ENCODE measurements at regions not wholly inside any gene's neighbourhood (a gene's known extent, or its start where the extent isn't known, plus 50 kb on each side); places are given as distances from the start of the nearest gene placed in this dataset.

- CTCF ChIA-PET, result interaction anchor here (0.6 to 2.1 kb wide), 4 partner anchors 159 to 457 kb away, joined by 3 to 9 read pairs (median 4); no protein-coding TSS in a partner anchor
- no peak overlapping the region for H3K4me3 Mint-ChIP-seq (ENCODE audit: unreplicated experiment)
- H3K27ac Mint-ChIP-seq (ENCODE audit: low read depth, unreplicated experiment), result no peak overlapping the region
- H3K27me3 Mint-ChIP-seq (ENCODE audit: insufficient read depth, unreplicated experiment), result no peaks in the 10 kb centered on the region
- POLR2A ChIA-PET, result interaction anchor here (0.8 kb wide), 1 partner anchor 14 kb away, joined by 3 read pairs; no protein-coding TSS in a partner anchor
- no peak for DNase-seq (ENCODE audit: unreplicated experiment)
- H3K9me3 Mint-ChIP-seq (ENCODE audit: unreplicated experiment), result no peaks in the 10 kb centered on the region
- H3K36me3 Mint-ChIP-seq (ENCODE audit: insufficient read depth, unreplicated experiment), result no peaks in the 10 kb centered on the region
- intact Hi-C loops (cut with micrococcal nuclease), result no loop called here
- no TSS peak for BruUV-seq (replicated peaks)
- no peak for TF ChIP-seq CTCF (IDR thresholded peaks at IDR 0.05; ENCODE audit: unreplicated experiment)
- no peaks in the 10 kb centered on the region for H3K4me1 Mint-ChIP-seq (ENCODE audit: insufficient read depth, unreplicated experiment)
These were observed 251.7 kb upstream of the WWC1 start for GRCh38 chr5:168039566-168040248.

GRCh38 chr5:168041583-168041982 lies 249.9 kb upstream of the WWC1 start:
- Mint-ChIP-seq H3K4me1 (ENCODE audit: insufficient read depth, unreplicated experiment) (no peaks in the 10 kb centered on the region), H3K9me3 (ENCODE audit: unreplicated experiment) (no peaks in the 10 kb centered on the region), H3K4me3 (ENCODE audit: unreplicated experiment) (no peak overlapping the region), H3K36me3 (ENCODE audit: insufficient read depth, unreplicated experiment) (no peaks in the 10 kb centered on the region), H3K27me3 (ENCODE audit: insufficient read depth, unreplicated experiment) (no peaks in the 10 kb centered on the region), H3K27ac (ENCODE audit: low read depth, unreplicated experiment) (no peak overlapping the region)
- TF ChIP-seq CTCF (IDR thresholded peaks at IDR 0.05; ENCODE audit: unreplicated experiment), result no peak
- ChIA-PET CTCF (interaction anchor here (1.8 kb wide), 1 partner anchor 459 kb away, joined by 10 read pairs; no protein-coding TSS in a partner anchor), POLR2A (no interaction called here)
- BruUV-seq (replicated peaks), result no TSS peak
- no peak for DNase-seq (ENCODE audit: unreplicated experiment)
- intact Hi-C loops (cut with micrococcal nuclease), result no loop called here

GRCh38 chr5:168042284-168043068 lies 249.0 kb upstream of the WWC1 start:
- Mint-ChIP-seq H3K27ac (ENCODE audit: low read depth, unreplicated experiment) (no peak overlapping the region), H3K36me3 (ENCODE audit: insufficient read depth, unreplicated experiment) (no peaks in the 10 kb centered on the region), H3K4me1 (ENCODE audit: insufficient read depth, unreplicated experiment) (peaks cover 5% of the 10 kb centered on the region), H3K9me3 (ENCODE audit: unreplicated experiment) (no peaks in the 10 kb centered on the region), H3K27me3 (ENCODE audit: insufficient read depth, unreplicated experiment) (no peaks in the 10 kb centered on the region), H3K4me3 (ENCODE audit: unreplicated experiment) (no peak overlapping the region)
- no TSS peak for BruUV-seq (replicated peaks)
- ChIA-PET POLR2A (no interaction called here), CTCF (interaction anchor here (0.5 to 1.8 kb wide), 3 partner anchors 15 to 891 kb away, joined by 3 to 10 read pairs (median 3); no protein-coding TSS in a partner anchor)
- no peak for TF ChIP-seq CTCF (IDR thresholded peaks at IDR 0.05; ENCODE audit: unreplicated experiment)
- no peak for DNase-seq (ENCODE audit: unreplicated experiment)
- intact Hi-C loops (cut with micrococcal nuclease), result no loop called here

- intact Hi-C loops (cut with micrococcal nuclease), result loop anchor here (2.0 kb wide), 1 partner anchor 173 kb away; no protein-coding TSS in a partner anchor
- Mint-ChIP-seq H3K27ac (ENCODE audit: low read depth, unreplicated experiment) (no peak overlapping the region), H3K36me3 (ENCODE audit: insufficient read depth, unreplicated experiment) (no peaks in the 10 kb centered on the region), H3K27me3 (ENCODE audit: insufficient read depth, unreplicated experiment) (peaks cover 34% of the 10 kb centered on the region), H3K4me3 (ENCODE audit: unreplicated experiment) (no peak overlapping the region), H3K4me1 (ENCODE audit: insufficient read depth, unreplicated experiment) (peaks cover 11% of the 10 kb centered on the region), H3K9me3 (ENCODE audit: unreplicated experiment) (no peaks in the 10 kb centered on the region)
- no peak for TF ChIP-seq CTCF (IDR thresholded peaks at IDR 0.05; ENCODE audit: unreplicated experiment)
- DNase-seq (ENCODE audit: unreplicated experiment), result no peak
- no TSS peak for BruUV-seq (replicated peaks)
- ChIA-PET CTCF (interaction anchor here (0.7 to 5.3 kb wide), 25 partner anchors 8 to 994 kb away, joined by 3 to 90 read pairs (median 9); no protein-coding TSS in a partner anchor), POLR2A (no interaction called here)
These were observed 245.3 kb upstream of the WWC1 start for GRCh38 chr5:168046163-168046562.

All from MCF 10A (cell line).